ENCODE measurements at regions not wholly inside any gene's neighbourhood (a gene's known extent, or its start where the extent isn't known, plus 50 kb on each side); places are given as distances from the start of the nearest gene placed in this dataset.

DNA sequence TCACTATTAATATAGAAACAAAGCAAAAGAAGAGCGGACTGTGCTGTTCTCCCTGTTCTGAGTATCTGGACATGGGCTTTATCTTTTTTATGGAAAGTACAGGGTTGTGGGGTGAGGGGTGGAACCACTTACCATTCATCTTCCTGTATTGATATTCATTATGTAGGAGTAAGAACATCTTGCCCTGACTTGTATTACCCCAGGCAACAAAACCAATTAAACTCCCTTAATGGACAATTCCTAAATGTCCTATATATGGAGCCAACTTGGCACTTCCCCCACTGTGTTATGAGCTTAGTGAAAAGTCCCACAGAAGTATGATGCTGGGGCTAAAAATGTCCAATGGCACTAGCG is 139.9 kb upstream of the KRR1 start:
- TF ChIP-seq FOXP2 (optimal IDR thresholded peaks at IDR 0.05; ENCODE audit: borderline replicate concordance, extremely low read depth, extremely low read length, insufficient read depth), result no peak
- no peak for TF ChIP-seq SIN3A (IDR thresholded peaks at IDR 0.05; ENCODE audit: borderline replicate concordance, insufficient read depth, low read length)
- TF ChIP-seq REST (IDR thresholded peaks at IDR 0.05; ENCODE audit: insufficient read depth in 1 of 2, low read depth in 2 of 2, low read length in 2 of 2), result no peak
- no peak for TF ChIP-seq TAF1 (IDR thresholded peaks at IDR 0.05; ENCODE audit: borderline replicate concordance, insufficient read depth, low read length)
- TF ChIP-seq POLR2AphosphoS5 (IDR thresholded peaks at IDR 0.05; ENCODE audit: low read depth, low read length), result no peak

GRCh38 chr12:75650595-75651341 is 139.4 kb upstream of the KRR1 start:
- TF ChIP-seq POLR2AphosphoS5 (IDR thresholded peaks at IDR 0.05; ENCODE audit: low read depth, low read length), result no peak
- TF ChIP-seq SIN3A (IDR thresholded peaks at IDR 0.05; ENCODE audit: borderline replicate concordance, insufficient read depth, low read length), result no peak
- no peak for TF ChIP-seq REST (IDR thresholded peaks at IDR 0.05; ENCODE audit: insufficient read depth in 1 of 2, low read depth in 2 of 2, low read length in 2 of 2)

- no peak for TF ChIP-seq TAF1 (IDR thresholded peaks at IDR 0.05; ENCODE audit: borderline replicate concordance, insufficient read depth, low read length)
Observed at GRCh38 chr12:75650100-75650499, 138.7 kb upstream of the KRR1 start.

- TF ChIP-seq POLR2AphosphoS5 (IDR thresholded peaks at IDR 0.05; ENCODE audit: low read depth, low read length) (no peak), REST (IDR thresholded peaks at IDR 0.05; ENCODE audit: insufficient read depth in 1 of 2, low read depth in 2 of 2, low read length in 2 of 2) (no peak), FOXP2 (optimal IDR thresholded peaks at IDR 0.05; ENCODE audit: borderline replicate concordance, extremely low read depth, extremely low read length, insufficient read depth) (no peak), TAF1 (IDR thresholded peaks at IDR 0.05; ENCODE audit: borderline replicate concordance, insufficient read depth, low read length) (no peak), SIN3A (IDR thresholded peaks at IDR 0.05; ENCODE audit: borderline replicate concordance, insufficient read depth, low read length) (no peak)
Observed at GRCh38 chr12:75648856-75649255, 137.4 kb upstream of the KRR1 start.

- no peak for TF ChIP-seq TAF1 (IDR thresholded peaks at IDR 0.05; ENCODE audit: borderline replicate concordance, insufficient read depth, low read length)
- no peak for TF ChIP-seq SIN3A (IDR thresholded peaks at IDR 0.05; ENCODE audit: borderline replicate concordance, insufficient read depth, low read length)
- TF ChIP-seq REST (IDR thresholded peaks at IDR 0.05; ENCODE audit: insufficient read depth in 1 of 2, low read depth in 2 of 2, low read length in 2 of 2), result no peak
- TF ChIP-seq FOXP2 (optimal IDR thresholded peaks at IDR 0.05; ENCODE audit: borderline replicate concordance, extremely low read depth, extremely low read length, insufficient read depth), result no peak
- TF ChIP-seq POLR2AphosphoS5 (IDR thresholded peaks at IDR 0.05; ENCODE audit: low read depth, low read length), result no peak
Observed at GRCh38 chr12:75646329-75647210, 135.2 kb upstream of the KRR1 start.

Data from PFSK-1 (cell line).